Calu3 (cell line): ENCODE measurements at regions not wholly inside any gene's neighbourhood (a gene's known extent, or its start where the extent isn't known, plus 50 kb on each side); places are given as distances from the start of the nearest gene placed in this dataset.

Experiments used
- BruUV-seq: library from RNA; stranded (reverse); fragments of 400-500 nt; replicated peaks from 2 replicates; lab custom pipeline; 2021; lab: Mats Ljungman, UMichigan
- CTCF ChIA-PET: fragments of 300-600 bp; sonication (Branson Sonifier 250); formaldehyde crosslinking; loops from one replicate; lab custom pipeline; 2022; ENCODE audit warnings: antibody characterized with exemption; lab: Charles Lee
- DNase-seq: peaks from one replicate; pipeline ENCODE4 v3.0.0; 2022
- H3K27ac Mint-ChIP-seq: one replicate; pipeline ENCODE4 v1.8.0; 2022; ENCODE audit warnings: mixed read lengths; ENCODE audit not compliant: unreplicated experiment
- H3K27me3 Mint-ChIP-seq: one replicate; pipeline ENCODE4 v1.8.0; 2022; ENCODE audit warnings: mixed read lengths; ENCODE audit not compliant: unreplicated experiment
- H3K36me3 Mint-ChIP-seq: one replicate; pipeline ENCODE4 v1.8.0; 2022; ENCODE audit warnings: mild to moderate bottlenecking, moderate library complexity, mixed read lengths; ENCODE audit not compliant: insufficient read depth, unreplicated experiment
- H3K4me1 Mint-ChIP-seq: one replicate; pipeline ENCODE4 v1.8.0; 2022; ENCODE audit warnings: mild to moderate bottlenecking, low read depth, mixed read lengths; ENCODE audit not compliant: unreplicated experiment
- H3K4me3 Mint-ChIP-seq: one replicate; pipeline ENCODE4 v1.8.0; 2022; ENCODE audit warnings: mild to moderate bottlenecking, low read depth, moderate library complexity, mixed read lengths; ENCODE audit not compliant: unreplicated experiment
- H3K9me3 Mint-ChIP-seq: one replicate; pipeline ENCODE4 v1.8.0; 2022; ENCODE audit warnings: low read depth, mixed read lengths; ENCODE audit not compliant: unreplicated experiment
- CTCF ChIP-seq: fragments of 200-600 bp; IDR thresholded peaks from one replicate; pipeline ENCODE4 v1.8.0; 2022; ENCODE audit warnings: antibody characterized with exemption; ENCODE audit not compliant: unreplicated experiment
- intact Hi-C: fragments of 100-400 bp; cut with micrococcal nuclease; formaldehyde crosslinking; loops from one replicate; pipeline ENCODE4 v1.10.0; 2022; ENCODE audit not compliant: unreplicated experiment

DNA sequence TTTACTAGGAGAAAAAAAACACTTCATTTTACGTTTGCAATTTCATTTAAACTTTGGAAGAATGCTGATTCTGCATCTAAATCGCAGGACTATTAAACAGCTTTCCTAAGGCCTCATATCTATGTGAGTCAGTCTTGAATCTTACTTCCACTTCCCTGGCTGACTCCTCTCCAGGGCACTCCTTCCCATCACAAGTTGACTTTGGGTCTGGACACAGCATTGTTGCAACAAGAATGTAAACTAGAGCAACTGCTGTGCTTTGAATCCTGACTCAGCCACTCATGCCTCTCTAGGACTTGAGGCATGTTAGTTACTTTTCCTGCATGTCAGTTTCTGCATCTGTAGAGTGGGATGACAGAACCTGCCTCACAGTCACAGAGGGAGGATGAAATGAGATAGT, 413.8 kb downstream of the FAT4 start:
- DNase-seq = no peak
- H3K27me3 Mint-ChIP-seq = no peaks in the 10 kb centered on the region
- CTCF ChIA-PET = interaction anchor here (1.0 to 1.1 kb wide), 2 partner anchors 410 to 1679 kb away, joined by 3 read pairs; no protein-coding TSS in a partner anchor
- TF ChIP-seq CTCF = no peak
- BruUV-seq = no TSS peak
- H3K4me3 Mint-ChIP-seq = no peak overlapping the region
- no peaks in the 10 kb centered on the region for H3K9me3 Mint-ChIP-seq
- H3K27ac Mint-ChIP-seq = no peak overlapping the region
- peaks cover 43% of the 10 kb centered on the region for H3K4me1 Mint-ChIP-seq
- no peaks in the 10 kb centered on the region for H3K36me3 Mint-ChIP-seq
- intact Hi-C loops = no loop called here

- DNase-seq = no peak
- Mint-ChIP-seq H3K4me3 (no peak overlapping the region), H3K27me3 (no peaks in the 10 kb centered on the region), H3K4me1 (peaks cover 47% of the 10 kb centered on the region), H3K27ac (peak overlapping the region; percentile 76), H3K9me3 (no peaks in the 10 kb centered on the region), H3K36me3 (no peaks in the 10 kb centered on the region)
- intact Hi-C loops = no loop called here
- no peak for TF ChIP-seq CTCF
- no TSS peak for BruUV-seq
- CTCF ChIA-PET = interaction anchor here (1.0 kb wide), 1 partner anchor 26 kb away, joined by 8 read pairs; no protein-coding TSS in a partner anchor
Measured at GRCh38 chr4:125729171-125729570, 414.4 kb downstream of the FAT4 start.

- Mint-ChIP-seq H3K27me3 (no peaks in the 10 kb centered on the region), H3K36me3 (no peaks in the 10 kb centered on the region), H3K4me3 (no peak overlapping the region), H3K27ac (peak overlapping the region; percentile 86), H3K9me3 (peaks cover 2% of the 10 kb centered on the region), H3K4me1 (peaks cover 67% of the 10 kb centered on the region)
- DNase-seq = no peak
- no peak for TF ChIP-seq CTCF
- BruUV-seq = no TSS peak
- intact Hi-C loops = no loop called here
- CTCF ChIA-PET = no interaction called here
Measured at GRCh38 chr4:125732632-125733031, 417.9 kb downstream of the FAT4 start.

- Mint-ChIP-seq H3K4me3 (no peak overlapping the region), H3K4me1 (peaks cover 52% of the 10 kb centered on the region), H3K27ac (peak overlapping the region; percentile 72), H3K36me3 (no peaks in the 10 kb centered on the region), H3K9me3 (peaks cover 2% of the 10 kb centered on the region), H3K27me3 (no peaks in the 10 kb centered on the region)
- BruUV-seq = no TSS peak
- CTCF ChIA-PET = interaction anchor here (1.0 kb wide), 1 partner anchor 421 kb away, joined by 3 read pairs; no protein-coding TSS in a partner anchor
- no peak for DNase-seq
- intact Hi-C loops = loop anchor here (2.0 kb wide), 1 partner anchor 216 kb away; no protein-coding TSS in a partner anchor
- TF ChIP-seq CTCF = no peak
Measured at GRCh38 chr4:125734504-125734903, 419.7 kb downstream of the FAT4 start.
